ENCODE measurements at regions not wholly inside any gene's neighbourhood (a gene's known extent, or its start where the extent isn't known, plus 50 kb on each side); places are given as distances from the start of the nearest gene placed in this dataset.

DNA sequence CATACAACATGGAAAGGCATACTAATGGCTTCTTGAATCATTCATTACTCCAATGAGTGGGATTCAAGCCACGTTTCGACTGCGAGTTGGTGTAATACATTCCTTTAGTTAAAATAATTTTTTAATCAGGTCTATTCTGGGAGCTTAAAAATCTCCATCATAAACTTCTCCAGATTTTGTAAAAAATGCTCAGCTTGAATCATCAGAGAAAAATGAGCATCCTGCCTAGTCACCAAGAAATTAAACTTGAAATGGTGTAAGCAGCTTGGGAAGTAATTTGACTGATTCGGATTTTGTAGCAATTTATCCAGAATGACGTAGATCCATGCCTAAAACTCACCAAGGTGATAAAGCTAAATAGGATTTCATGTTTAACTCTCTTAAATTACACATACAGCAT, 165.7 kb downstream of the SLCO4C1 start:
- Histone ChIP-seq H4K20me1 (replicated peaks; ENCODE audit: control insufficient read depth, extremely low read depth, insufficient read depth, low read length) (no peaks in the 10 kb centered on the region), H3K27me3 (ENCODE audit: control insufficient read depth in 2 of 2, insufficient read depth in 2 of 2, low read length in 2 of 2) (no peaks in the 10 kb centered on the region), H3K9me1 (replicated peaks; ENCODE audit: control insufficient read depth, extremely low read depth, insufficient read depth, low read length) (no peaks in the 10 kb centered on the region), H3K4me2 (ENCODE audit: insufficient read depth, low read length) (no peak overlapping the region), H3K9ac (replicated peaks; ENCODE audit: extremely low read depth, insufficient read depth, low read length) (no peak overlapping the region), H3K4me1 (ENCODE audit: control insufficient read depth, extremely low read depth, insufficient read depth, low read length) (no peaks in the 10 kb centered on the region), H3K36me3 (ENCODE audit: control insufficient read depth in 2 of 2, extremely low read depth in 1 of 2, insufficient read depth in 2 of 2, low read length in 2 of 2) (no peaks in the 10 kb centered on the region), H2AFZ (ENCODE audit: low read depth, low read length) (no peak overlapping the region), H3K4me3 (replicated peaks in 1 of 3; ENCODE audit: insufficient read depth in 1 of 3, low read depth in 1 of 3, low read length in 3 of 3) (no peak overlapping the region), H3K79me2 (ENCODE audit: control insufficient read depth, insufficient read depth, low read length) (no peaks in the 10 kb centered on the region), H3K9me3 (replicated peaks; ENCODE audit: control insufficient read depth, insufficient read depth, low read length) (peaks cover 3% of the 10 kb centered on the region), H3K27ac (ENCODE audit: insufficient read depth, low read depth, low read length) (no peak overlapping the region)
- dilution Hi-C loops (cut with MboI; ENCODE audit: extremely low pct_ligation_motif_present, low sequenced_read_pairs) (no loop called here), intact Hi-C loops (cut with micrococcal nuclease) (no loop called here)
- DNase-seq (ENCODE audit: low read depth, low spot score) (no peak), FAIRE-seq (no peak)
- TF ChIP-seq MYC (IDR thresholded peaks at IDR 0.05; ENCODE audit: low read depth, low read length) (no peak), CTCF (IDR thresholded peaks at IDR 0.05; ENCODE audit: extremely low read depth in 1 of 2, insufficient read depth in 1 of 2, low read depth in 1 of 2, low read length in 2 of 2) (no peak), POLR2A (IDR thresholded peaks at IDR 0.05; ENCODE audit: low read depth, low read length) (no peak), EZH2 (IDR thresholded peaks at IDR 0.05; ENCODE audit: borderline replicate concordance, low read depth, low read length, severe bottlenecking) (no peak), MAX (IDR thresholded peaks at IDR 0.05; ENCODE audit: insufficient read depth, insufficient read length) (no peak), JUN (IDR thresholded peaks at IDR 0.05; ENCODE audit: borderline replicate concordance, insufficient read depth, insufficient read length, low read depth) (no peak), POLR2AphosphoS5 (IDR thresholded peaks at IDR 0.05; ENCODE audit: insufficient read depth, low read depth, low read length) (no peak), GATA2 (IDR thresholded peaks at IDR 0.05; ENCODE audit: insufficient read depth, insufficient read length, low read depth, low read length) (no peak), FOS (IDR thresholded peaks at IDR 0.05; ENCODE audit: borderline replicate concordance, insufficient read depth, low read length) (no peak)
- ChIA-PET CTCF (no interaction called here), POLR2A (no interaction called here)
- no TSS peak for BruUV-seq (replicated peaks)
